Stimulated activated CD4-positive, alpha-beta T cell treated with anti-CD3 and anti-CD28 coated beads, TNF-alpha, amount 100 ng/mL, for 48 hours (primary cell): ENCODE measurements at regions not wholly inside any gene's neighbourhood (a gene's known extent, or its start where the extent isn't known, plus 50 kb on each side); places are given as distances from the start of the nearest gene placed in this dataset.
"Not testable (repeated sequence)": the region's sequence is repeated elsewhere in the genome, so short reads cannot be mapped to it uniquely, and the experiment has no call there.

Source experiments
- DNase-seq, 3 donors: peaks; one replicate each; pipeline ENCODE4 v3.0.0-alpha.2; 2020; ENCODE audit warnings: low read depth in 3 of 3

- no peak for DNase-seq
These were observed 311.4 kb downstream of the PDCD6IP start for GRCh38 chr3:34109846-34110245.

DNA sequence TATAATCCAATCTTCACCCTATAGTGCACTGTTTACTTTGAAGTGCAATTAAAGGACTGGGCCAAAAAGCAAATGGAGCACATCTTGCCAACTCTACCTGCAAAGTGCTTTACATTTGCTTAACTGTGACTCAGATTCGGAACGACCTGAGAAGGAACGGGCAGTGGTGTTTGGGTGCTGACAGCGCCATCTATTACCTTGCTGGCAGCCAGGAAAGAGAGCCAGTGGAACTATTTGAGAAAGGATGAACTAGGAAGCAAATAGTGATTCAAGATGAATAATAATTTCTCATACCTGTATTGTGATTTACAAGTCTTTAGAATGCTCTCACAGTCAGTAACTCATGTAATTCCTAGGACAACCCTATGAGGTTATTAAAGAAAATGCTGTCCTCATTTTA lies 312.9 kb downstream of the PDCD6IP start:
- DNase-seq: no peak

GRCh38 chr3:34112261-34112660 lies 313.8 kb downstream of the PDCD6IP start:
- DNase-seq: not testable (repeated sequence)

GRCh38 chr3:34131091-34131490 lies 332.7 kb downstream of the PDCD6IP start:
- no peak for DNase-seq

- DNase-seq: no peak
These were observed 333.8 kb downstream of the PDCD6IP start for GRCh38 chr3:34132069-34132692.

DNA sequence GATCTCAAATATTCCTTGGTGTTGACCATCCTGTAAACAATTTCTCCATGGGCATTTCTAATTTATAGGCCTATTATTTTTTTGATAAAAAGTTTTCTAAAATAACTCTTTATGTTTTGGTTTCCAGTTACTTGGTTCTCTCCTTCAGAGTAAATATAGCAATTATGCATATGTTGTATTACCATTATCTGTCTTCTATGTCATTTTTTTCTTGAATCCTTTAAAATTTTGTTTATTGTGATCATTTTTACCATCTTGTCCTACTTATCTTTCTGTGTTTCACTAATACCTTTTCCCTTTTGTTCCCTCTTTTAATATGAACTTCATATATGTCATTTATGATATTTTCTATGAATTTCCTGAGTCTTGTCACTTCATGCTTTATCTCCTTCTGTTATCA lies 341.1 kb downstream of the PDCD6IP start:
- DNase-seq: no peak

- DNase-seq: no peak
These were observed 342.2 kb downstream of the PDCD6IP start for GRCh38 chr3:34140616-34141015.

DNA sequence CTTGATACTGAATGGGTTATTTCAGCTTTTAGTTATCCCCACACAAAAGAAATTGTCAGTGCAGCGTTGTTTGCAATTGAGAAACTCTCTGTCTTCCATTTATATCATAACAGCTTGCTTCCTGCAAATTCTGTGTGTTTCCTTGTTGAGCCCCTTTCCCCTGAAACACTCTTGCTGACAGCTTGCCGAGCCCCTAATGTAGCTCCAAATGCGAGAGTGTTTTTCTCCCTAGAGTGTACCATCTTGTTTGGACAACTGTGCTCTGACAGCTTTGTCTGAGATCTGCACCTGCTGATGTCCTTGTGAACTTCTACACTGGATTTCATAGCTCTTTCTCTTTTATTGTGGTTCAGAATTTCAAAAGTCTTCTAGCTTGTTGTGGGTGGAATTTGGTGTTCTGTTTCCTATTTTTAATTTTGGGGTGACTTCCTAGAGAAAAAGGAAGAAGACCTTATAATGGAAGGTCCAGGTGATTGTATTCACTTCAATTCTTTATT lies 343.5 kb downstream of the PDCD6IP start:
- DNase-seq: no peak

- DNase-seq: no peak
These were observed 347.4 kb downstream of the PDCD6IP start for GRCh38 chr3:34145796-34146195.

DNA sequence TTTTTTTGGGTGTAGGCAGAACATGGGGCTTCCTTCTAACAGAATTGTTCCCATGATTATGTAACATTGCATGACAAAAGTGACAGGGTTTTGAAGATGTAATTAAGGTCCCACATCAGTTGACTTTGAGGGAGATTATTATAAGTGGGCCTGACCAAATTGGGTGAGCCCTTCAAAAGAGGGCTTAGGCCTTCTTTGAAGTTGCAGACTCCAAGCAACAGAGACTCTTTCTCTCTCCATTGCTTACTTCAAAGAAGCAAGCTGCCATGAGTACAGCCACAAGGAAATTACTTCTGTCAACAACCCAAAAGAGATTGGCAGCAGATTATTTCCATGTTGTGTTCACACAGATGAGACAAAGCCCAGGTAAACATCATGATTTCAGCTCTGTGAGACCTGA lies 348.2 kb downstream of the PDCD6IP start:
- no peak for DNase-seq

DNA sequence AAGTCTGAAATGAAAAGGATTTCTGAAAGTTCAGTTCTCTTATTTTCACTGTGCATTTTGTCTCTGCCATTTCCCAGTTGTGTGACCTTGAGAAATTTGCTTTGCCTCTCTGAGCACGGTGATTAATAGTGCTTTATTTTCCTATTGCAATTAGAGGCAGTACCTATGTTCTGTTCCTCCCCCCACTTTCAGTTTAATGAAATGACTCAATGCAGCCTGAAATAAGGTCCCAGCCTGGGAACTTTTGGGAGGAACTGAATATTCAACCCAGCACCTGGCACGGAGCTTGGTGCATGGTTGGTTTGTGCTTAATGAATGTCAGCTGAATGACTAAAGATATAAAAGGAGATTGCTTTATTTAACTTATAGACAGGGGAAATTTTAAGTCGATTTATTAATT lies 352.6 kb downstream of the PDCD6IP start:
- no peak for DNase-seq

GRCh38 chr3:34152656-34153055 lies 354.2 kb downstream of the PDCD6IP start:
- DNase-seq: no peak

DNA sequence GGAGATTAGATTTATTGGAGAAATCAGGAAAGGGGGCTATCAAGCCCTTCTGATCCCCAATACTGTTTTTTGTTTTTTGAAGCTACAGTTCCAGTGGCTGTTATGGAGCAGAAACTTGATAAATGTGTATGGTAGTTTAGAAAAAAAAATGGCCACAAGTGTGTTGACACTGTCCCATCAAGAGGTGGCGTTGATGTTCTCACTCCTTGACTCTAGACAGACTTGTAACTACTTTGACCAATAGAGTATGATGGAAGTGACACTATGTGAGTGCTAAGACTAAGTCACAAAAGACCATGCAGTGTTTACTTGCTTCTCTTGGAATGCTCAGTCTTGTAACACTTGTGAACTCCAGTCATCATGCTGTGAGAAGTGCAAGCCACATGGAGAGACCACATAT lies 356.7 kb downstream of the PDCD6IP start:
- DNase-seq: no peak

DNA sequence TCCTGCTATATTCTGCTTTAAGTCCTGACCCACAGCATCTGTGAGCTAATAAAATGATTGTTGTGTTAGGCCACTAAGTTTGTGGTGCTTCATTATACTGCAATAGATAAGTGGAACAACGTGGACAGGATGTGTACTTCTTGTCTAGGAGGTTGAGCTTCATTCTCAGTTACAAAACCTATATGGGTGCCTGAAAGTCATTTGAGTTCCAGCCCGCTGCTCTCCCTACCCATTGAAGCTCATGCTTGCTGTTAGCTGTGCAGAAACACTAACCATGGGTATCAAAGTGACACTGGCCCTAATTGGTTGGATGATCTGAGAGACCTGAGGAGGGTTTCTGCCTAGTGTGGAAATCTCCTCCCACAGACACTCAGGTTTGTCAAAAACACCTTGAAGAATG lies 357.2 kb downstream of the PDCD6IP start:
- DNase-seq: no peak

DNA sequence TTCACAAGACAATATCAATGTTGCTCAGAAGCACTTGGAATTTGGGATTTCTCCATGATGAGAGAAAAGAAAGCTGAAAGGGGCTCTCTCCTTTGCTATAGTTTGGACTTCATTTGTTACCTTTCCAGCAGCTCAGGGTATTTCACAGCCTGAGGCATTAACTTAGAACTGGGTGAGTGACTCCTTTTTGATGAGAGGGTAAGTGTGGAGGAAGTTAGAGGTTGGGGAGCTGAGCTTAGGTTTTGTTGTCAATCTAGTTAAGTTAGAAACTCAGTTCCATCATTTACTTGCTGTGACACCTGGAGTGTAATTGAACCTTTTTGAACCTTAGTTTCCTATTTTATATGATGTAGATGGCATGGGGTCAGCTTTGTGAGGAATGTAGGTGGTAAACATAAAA lies 359.1 kb downstream of the PDCD6IP start:
- DNase-seq: no peak

- no peak for DNase-seq
These were observed 361.4 kb downstream of the PDCD6IP start for GRCh38 chr3:34159613-34160420.

GRCh38 chr3:34169636-34170035 lies 371.2 kb downstream of the PDCD6IP start:
- not testable (repeated sequence) for DNase-seq

DNA sequence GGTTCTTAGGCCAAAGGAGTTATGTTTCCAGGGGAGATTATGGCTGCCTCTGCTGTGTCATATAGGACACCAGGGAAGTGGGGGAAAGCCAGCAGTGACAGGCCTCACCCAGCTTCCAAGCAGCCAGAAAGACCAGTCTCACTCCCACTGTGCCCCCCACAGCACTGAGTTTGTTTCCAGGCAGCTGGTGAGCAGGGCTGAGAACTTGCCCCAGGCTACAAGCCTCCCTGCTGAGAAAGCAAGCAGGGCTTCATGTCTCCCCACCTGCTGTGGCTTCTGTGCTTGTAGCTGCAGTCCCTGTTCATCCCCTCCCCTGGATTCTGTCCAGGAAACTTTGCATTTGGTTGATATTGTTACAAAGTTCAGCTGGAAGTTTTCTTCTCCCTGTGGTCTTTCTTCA lies 376.3 kb downstream of the PDCD6IP start:
- DNase-seq: no peak

GRCh38 chr3:34175636-34176176 lies 377.3 kb downstream of the PDCD6IP start:
- no peak for DNase-seq

DNA sequence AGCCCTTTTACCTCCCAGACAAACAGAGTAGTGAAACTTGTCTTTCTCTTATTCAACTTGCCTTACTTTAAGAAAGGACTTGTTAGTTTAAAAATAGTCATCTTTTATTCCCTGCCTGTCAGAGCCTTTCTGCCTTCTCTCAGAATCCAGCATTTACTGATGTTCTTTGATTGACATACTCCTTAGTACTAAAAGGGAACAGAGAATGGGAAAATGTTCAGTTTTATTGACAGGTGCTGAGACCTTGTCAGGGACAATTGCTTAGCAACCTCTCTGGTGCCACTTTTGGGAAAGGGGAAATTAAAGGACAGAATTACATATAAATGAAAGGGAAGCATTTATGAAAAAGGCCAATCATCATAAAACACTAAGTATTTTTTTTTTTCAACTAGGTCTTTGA lies 378.3 kb downstream of the PDCD6IP start:
- no peak for DNase-seq

DNA sequence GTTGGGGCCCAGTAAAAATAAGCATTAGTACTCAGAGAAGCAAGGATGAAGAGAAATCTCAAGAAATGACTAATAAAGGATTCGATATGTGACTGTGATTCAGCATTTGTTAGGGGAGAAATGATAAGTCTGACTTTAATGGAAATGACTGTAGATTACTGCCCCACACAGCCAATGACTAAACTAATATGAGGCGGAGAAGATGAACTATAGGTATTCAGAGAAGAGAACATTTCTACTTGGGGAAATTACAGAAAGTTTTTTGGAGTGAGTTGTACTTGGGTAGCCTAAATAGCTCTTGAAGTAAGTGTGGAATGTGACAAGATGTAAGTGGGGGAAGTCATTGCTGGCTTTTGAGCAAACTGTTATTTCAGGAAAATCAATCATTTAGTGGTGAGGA lies 380.0 kb downstream of the PDCD6IP start:
- DNase-seq: no peak

DNA sequence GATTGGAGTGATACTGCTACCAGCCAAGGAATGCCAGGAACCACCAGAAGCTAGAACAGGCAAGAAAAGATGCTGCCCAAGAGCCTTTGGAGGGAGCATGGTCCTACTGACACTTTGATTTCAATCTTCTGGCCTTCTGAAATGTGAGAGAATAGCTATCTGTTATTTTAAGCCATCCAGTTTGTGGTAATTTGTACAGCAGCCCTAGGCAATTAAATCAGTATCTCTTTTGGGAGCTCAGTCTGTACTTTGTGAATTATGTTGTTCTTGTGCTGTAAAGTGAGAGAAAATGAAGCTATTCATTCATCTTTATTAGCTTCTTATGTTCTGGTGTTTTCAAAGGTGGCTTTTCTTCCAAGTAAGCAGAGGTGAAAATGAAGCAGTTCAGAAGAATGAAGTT lies 381.3 kb downstream of the PDCD6IP start:
- DNase-seq: no peak

DNA sequence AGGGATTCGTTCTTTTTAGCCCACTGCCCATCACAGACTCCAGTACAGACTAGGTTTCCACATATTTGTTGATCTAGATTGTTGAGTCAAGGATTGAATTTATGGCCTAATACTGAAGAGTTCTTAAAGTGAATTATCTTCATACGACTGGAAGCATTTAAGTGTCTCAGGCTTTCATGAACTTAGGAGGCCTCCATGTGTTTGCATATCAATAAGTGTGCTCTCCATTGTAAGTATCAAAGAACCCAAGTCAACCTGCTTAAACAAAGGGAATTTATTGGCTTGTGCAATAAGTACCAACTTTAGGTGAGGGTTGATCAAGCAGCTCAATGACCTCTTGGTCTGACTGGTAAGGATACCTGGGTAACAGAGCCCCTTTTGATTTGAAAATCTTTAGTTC lies 382.1 kb downstream of the PDCD6IP start:
- DNase-seq: no peak
